PC-9 (cell line): ENCODE measurements at regions not wholly inside any gene's neighbourhood (a gene's known extent, or its start where the extent isn't known, plus 50 kb on each side); places are given as distances from the start of the nearest gene placed in this dataset.

Experiments used
- EZH2 ChIP-seq: fragments of 200-600 bp; sonication (generic); IDR thresholded peaks from 2 replicates; pipeline ENCODE4 v1.8.0; 2017; ENCODE audit warnings: antibody characterized with exemption, low read depth
- TF ChIP-seq, protein P1 (sequence below): fragments of 200-600 bp; sonication (generic); conservative IDR thresholded peaks from 2 replicates; pipeline ENCODE4 v1.6.1; 2017; ENCODE audit warnings: mixed run types, antibody characterized with exemption, mild to moderate bottlenecking, moderate library complexity

DNA sequence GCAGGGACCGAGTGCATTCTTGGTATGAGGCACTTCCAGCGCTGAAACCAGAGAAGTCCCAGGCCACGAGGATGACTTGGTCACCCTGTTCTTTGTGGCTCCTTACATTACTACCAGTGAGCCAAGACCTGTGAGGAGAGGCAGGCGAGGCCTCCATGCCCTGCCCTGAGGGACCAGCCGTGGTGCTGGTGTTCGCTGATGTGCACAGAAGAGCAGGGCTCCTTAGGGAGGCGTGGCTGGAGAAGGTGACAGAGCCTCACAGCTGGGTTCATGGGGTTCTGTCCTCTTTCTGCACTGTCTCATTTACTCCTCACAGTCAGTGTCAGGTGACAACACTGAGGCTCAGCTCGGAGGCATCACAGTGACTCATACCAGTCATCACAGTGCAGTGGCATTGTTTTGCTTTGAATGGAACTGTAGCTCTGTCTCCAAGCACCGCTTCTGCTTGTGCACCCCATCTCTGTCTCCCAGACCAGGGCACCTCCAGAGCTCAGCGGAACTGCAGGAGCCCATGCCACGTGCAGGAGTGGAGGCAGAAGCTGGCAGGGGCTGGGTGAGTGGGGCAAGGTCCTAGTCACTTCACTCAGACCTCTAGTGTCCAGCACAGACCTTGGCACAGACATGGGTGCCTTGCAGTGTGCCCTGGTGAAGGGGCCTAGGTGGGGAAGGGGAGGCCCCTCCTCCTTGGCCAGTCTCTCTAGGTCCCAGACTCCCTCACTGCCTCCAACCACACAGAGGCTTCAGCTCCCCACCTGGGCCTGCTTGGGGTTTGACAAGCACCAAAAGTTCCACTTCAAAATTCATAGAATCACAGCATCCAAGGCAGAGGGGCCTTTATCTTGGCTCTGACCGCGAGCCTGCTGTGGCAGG, 310.9 kb downstream of the MATN1 start:
- TF ChIP-seq EZH2, result no peak
- TF ChIP-seq, protein P1, sequence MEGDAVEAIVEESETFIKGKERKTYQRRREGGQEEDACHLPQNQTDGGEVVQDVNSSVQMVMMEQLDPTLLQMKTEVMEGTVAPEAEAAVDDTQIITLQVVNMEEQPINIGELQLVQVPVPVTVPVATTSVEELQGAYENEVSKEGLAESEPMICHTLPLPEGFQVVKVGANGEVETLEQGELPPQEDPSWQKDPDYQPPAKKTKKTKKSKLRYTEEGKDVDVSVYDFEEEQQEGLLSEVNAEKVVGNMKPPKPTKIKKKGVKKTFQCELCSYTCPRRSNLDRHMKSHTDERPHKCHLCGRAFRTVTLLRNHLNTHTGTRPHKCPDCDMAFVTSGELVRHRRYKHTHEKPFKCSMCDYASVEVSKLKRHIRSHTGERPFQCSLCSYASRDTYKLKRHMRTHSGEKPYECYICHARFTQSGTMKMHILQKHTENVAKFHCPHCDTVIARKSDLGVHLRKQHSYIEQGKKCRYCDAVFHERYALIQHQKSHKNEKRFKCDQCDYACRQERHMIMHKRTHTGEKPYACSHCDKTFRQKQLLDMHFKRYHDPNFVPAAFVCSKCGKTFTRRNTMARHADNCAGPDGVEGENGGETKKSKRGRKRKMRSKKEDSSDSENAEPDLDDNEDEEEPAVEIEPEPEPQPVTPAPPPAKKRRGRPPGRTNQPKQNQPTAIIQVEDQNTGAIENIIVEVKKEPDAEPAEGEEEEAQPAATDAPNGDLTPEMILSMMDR, result no peak
